Urinary bladder (tissue), 3 donors: ENCODE measurements at regions not wholly inside any gene's neighbourhood (a gene's known extent, or its start where the extent isn't known, plus 50 kb on each side); places are given as distances from the start of the nearest gene placed in this dataset.

Experiments used
- DNase-seq: peaks from one replicate; pipeline ENCODE4 v3.0.0-alpha.2; 2015; ENCODE audit errors: extremely low spot score
- H3K27ac ChIP-seq: one replicate; pipeline ENCODE4 v1.5.1; 2013; ENCODE audit warnings: low read depth, mild to moderate bottlenecking, moderate library complexity
- H3K36me3 ChIP-seq: one replicate; pipeline ENCODE4 v1.6.1; 2013; ENCODE audit warnings: mild to moderate bottlenecking, moderate library complexity; ENCODE audit not compliant: insufficient read depth
- H3K4me1 ChIP-seq: one replicate; pipeline ENCODE4 v1.6.1; 2013; ENCODE audit warnings: mild to moderate bottlenecking, moderate library complexity; ENCODE audit not compliant: insufficient read depth
- H3K4me3 ChIP-seq: one replicate; pipeline ENCODE4 v1.5.1; 2013; ENCODE audit warnings: low read depth, low read length
- WGBS: extraction: QIAGEN DNeasy Blood & Tissue Kit; methylation state at CpG from one replicate; pipeline ENCODE4 v1.1.7; 2013; 5-methylcytosine and 5-hydroxymethylcytosine counted together
- donor health status: healthy with polysubstance abuse.
- donor health status: healthy.

DNA sequence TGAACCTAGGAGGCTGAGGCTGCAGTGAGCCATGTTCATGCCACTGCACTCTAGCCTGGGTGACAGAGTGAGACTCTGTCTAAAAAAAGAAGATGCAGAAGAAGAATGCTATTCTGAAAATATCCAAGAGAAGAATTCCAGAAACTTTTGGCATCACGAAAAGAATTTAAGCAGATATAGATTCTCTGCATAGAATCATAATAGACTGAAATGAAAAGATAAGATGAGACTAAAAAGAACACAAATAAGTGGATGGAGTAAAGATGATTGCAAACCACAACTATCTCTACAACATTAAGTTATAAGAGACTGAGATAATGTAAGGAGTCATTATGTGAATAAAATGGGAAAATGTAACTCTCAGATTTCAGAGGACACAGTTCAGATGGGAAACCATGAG is 140.7 kb upstream of the TMC3 start:
- no peaks in the 10 kb centered on the region for H3K4me1 ChIP-seq
- no peaks in the 10 kb centered on the region for H3K36me3 ChIP-seq
- no peak overlapping the region for H3K4me3 ChIP-seq
- WGBS: 66% methylated on average over 1 of the region's 1 CpG
- no peak for DNase-seq
- no peak overlapping the region for H3K27ac ChIP-seq

DNA sequence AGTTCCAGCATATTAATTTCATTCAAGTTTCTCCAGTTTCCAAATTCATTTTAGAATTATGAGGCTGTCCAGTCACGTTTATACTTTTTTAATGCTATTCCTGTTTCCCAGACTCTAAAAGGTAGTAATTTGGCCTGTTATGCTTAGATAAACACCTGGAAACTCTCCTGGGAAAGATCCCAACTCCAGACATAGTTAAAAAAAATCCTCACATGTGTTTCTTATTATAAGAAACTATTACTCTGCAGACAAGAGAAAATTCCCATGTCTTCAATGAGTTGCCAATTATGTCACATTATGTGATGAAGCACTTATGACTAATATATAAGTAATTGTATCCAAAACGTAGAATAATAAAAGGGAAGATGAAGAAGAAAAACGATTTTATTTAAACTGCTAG is 137.1 kb upstream of the TMC3 start:
- H3K27ac ChIP-seq: no peak overlapping the region
- no peak for DNase-seq
- H3K4me3 ChIP-seq: no peak overlapping the region
- H3K36me3 ChIP-seq: no peaks in the 10 kb centered on the region
- 59% methylated on average over 3 of the region's 3 CpGs for WGBS
- H3K4me1 ChIP-seq: no peaks in the 10 kb centered on the region

DNA sequence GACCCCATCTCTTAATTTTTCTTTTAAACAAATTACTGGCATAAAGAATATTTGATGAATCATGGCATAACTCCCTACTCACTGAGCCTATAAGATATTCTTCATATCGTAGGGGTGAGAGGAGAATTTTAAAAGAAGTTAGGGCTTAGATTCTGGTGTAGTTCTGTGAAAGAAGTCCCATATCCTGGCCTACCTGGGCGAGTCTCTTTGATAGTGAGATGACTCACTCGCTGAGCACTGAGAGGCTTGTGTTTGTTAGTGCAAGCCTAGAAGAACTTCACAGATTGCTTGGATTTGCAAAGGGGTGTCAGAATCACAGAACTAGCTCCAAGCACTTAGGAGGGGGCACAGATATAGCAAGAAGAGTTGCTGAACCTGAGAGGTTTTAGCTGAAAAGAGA is 133.8 kb upstream of the TMC3 start:
- H3K36me3 ChIP-seq: no peaks in the 10 kb centered on the region
- no peak overlapping the region for H3K4me3 ChIP-seq
- WGBS: 92% methylated on average over 3 of the region's 3 CpGs
- no peak for DNase-seq
- H3K27ac ChIP-seq: no peak overlapping the region
- H3K4me1 ChIP-seq: no peaks in the 10 kb centered on the region

DNA sequence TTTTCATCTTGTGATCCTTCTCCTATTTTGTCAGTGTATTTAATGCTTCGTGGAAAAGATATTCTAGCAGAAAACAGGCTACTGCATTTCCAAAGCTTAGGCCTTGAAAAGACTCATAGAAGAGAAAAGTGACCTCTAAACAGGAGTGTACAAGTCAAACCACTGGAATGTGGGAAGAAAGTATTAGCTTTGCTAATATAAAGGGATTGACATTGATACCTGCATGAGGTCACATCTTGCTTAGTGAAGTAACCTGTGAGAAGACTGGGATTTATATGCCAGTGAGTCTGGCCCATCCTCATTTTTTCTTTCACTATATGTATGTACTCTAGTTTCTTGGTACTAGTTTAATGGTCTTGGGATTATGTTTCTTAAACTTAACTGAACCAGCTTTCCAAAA is 132.9 kb upstream of the TMC3 start:
- DNase-seq: no peak
- no peak overlapping the region for H3K4me3 ChIP-seq
- 97% methylated on average over 1 of the region's 1 CpG for WGBS
- H3K27ac ChIP-seq: no peak overlapping the region
- H3K36me3 ChIP-seq: no peaks in the 10 kb centered on the region
- no peaks in the 10 kb centered on the region for H3K4me1 ChIP-seq

- no peak overlapping the region for H3K27ac ChIP-seq
- H3K36me3 ChIP-seq: no peaks in the 10 kb centered on the region
- 84% methylated on average over 2 of the region's 2 CpGs for WGBS
- DNase-seq: no peak
- no peaks in the 10 kb centered on the region for H3K4me1 ChIP-seq
- no peak overlapping the region for H3K4me3 ChIP-seq
Observed at GRCh38 chr15:81506071-81506470, 132.1 kb upstream of the TMC3 start.

GRCh38 chr15:81504170-81504905 is 130.3 kb upstream of the TMC3 start:
- no peak for DNase-seq
- no peaks in the 10 kb centered on the region for H3K4me1 ChIP-seq
- H3K36me3 ChIP-seq: no peaks in the 10 kb centered on the region
- no peak overlapping the region for H3K27ac ChIP-seq
- H3K4me3 ChIP-seq: no peak overlapping the region
- 27% methylated on average over 4 of the region's 4 CpGs for WGBS

GRCh38 chr15:81502439-81502838 is 128.4 kb upstream of the TMC3 start:
- Histone ChIP-seq H3K36me3 (no peaks in the 10 kb centered on the region), H3K4me3 (no peak overlapping the region), H3K27ac (no peak overlapping the region), H3K4me1 (no peaks in the 10 kb centered on the region)
- 90% methylated on average over 4 of the region's 4 CpGs for WGBS
- DNase-seq: no peak

GRCh38 chr15:81500081-81500480 is 126.1 kb upstream of the TMC3 start:
- Histone ChIP-seq H3K4me3 (no peak overlapping the region), H3K27ac (no peak overlapping the region), H3K4me1 (no peaks in the 10 kb centered on the region), H3K36me3 (no peaks in the 10 kb centered on the region)
- DNase-seq: no peak
- 79% methylated on average over 4 of the region's 4 CpGs for WGBS

DNA sequence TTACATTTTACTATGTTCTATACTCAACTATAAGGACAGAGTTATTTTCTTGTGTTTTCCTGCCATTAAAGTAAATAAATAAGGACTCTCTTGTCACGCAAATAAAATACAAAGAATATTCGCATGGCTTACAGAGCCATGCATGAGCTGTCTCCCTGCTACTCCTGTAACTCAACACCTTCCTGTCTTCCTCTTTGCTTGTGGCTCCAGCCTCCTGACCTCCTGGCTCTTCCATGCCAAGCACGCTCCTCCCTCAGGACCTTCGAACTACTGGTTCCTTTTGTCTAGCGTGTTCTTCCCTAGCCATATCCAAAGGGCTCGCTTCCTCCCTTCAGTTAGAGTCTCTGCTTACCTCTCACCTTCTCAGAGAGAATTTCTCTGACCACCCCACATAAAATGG is 124.3 kb upstream of the TMC3 start:
- DNase-seq: no peak
- H3K36me3 ChIP-seq: no peaks in the 10 kb centered on the region
- no peak overlapping the region for H3K27ac ChIP-seq
- H3K4me1 ChIP-seq: no peaks in the 10 kb centered on the region
- WGBS: 84% methylated on average over 6 of the region's 6 CpGs
- no peak overlapping the region for H3K4me3 ChIP-seq

DNA sequence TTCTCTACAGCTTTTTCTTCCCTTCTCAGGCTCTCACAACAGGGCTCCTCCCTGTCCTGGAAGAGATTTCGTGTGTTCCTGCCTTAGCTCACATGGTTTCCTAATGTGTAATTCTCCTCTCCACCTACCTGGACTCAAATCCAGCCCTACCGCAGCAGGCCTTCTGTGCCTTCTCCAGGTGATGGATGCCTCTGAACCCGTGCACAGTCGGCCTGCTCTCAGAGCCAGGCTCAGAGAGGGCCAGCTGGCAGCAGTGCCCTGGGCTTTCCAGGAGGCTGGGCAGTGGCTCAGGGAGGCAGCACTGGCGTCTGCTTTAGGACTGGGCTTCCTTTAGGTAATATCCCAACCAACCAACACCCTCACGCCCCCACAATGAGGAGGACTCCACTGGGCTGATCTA is 123.2 kb upstream of the TMC3 start:
- H3K4me1 ChIP-seq: no peaks in the 10 kb centered on the region
- no peak overlapping the region for H3K27ac ChIP-seq
- no peak overlapping the region for H3K4me3 ChIP-seq
- 91% methylated on average over 6 of the region's 6 CpGs for WGBS
- DNase-seq: no peak
- no peaks in the 10 kb centered on the region for H3K36me3 ChIP-seq

- H3K36me3 ChIP-seq: no peaks in the 10 kb centered on the region
- no peak for DNase-seq
- no peak overlapping the region for H3K27ac ChIP-seq
- no peaks in the 10 kb centered on the region for H3K4me1 ChIP-seq
- WGBS: 90% methylated on average over 8 of the region's 8 CpGs
- no peak overlapping the region for H3K4me3 ChIP-seq
Observed at GRCh38 chr15:81495780-81496467, 121.9 kb upstream of the TMC3 start.

- no peak overlapping the region for H3K4me3 ChIP-seq
- H3K27ac ChIP-seq: no peak overlapping the region
- H3K4me1 ChIP-seq: no peaks in the 10 kb centered on the region
- H3K36me3 ChIP-seq: no peaks in the 10 kb centered on the region
- no peak for DNase-seq
- WGBS: 89% methylated on average over 6 of the region's 6 CpGs
Observed at GRCh38 chr15:81492969-81493645, 119.1 kb upstream of the TMC3 start.

DNA sequence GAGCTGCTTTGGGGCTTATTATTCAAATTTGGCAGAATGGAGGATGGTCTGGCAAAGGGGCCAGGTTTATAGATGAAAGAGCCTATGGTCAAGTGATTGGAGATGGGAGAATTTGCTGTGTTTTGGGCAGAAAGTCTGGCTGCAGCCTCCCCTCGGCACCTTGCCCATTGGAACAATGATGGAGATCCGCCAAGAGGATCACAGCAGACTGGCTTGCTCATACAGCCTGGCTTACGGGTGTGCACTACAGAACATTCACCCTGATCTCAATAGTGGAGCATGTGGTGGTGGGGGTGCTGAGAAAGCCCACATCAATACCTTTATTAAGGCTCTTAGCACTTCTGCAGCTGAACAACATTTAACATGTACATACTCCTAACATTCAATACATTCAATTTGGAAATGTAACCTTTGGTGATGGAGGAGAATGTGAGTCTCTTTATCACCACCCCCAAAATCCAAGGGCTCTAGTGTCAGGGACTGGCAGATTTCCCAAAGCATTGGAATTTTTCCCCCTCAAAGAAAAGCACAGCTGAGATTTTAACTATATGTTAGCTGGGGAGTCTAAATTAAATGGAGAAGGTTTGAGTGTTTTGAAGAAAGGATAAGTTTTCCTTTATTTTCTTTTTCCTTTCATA is 118.4 kb upstream of the TMC3 start:
- DNase-seq: no peak
- Histone ChIP-seq H3K27ac (no peak overlapping the region), H3K4me3 (no peak overlapping the region), H3K36me3 (no peaks in the 10 kb centered on the region), H3K4me1 (no peaks in the 10 kb centered on the region)
- WGBS: 43% methylated on average over 3 of the region's 3 CpGs
